Hepatocyte (in vitro differentiated cells): ENCODE measurements at regions not wholly inside any gene's neighbourhood (a gene's known extent, or its start where the extent isn't known, plus 50 kb on each side); places are given as distances from the start of the nearest gene placed in this dataset.
A peak's percentile ranks its signal among the peaks of the same experiment; 100 is the strongest.
"Not testable (repeated sequence)": the region's sequence is repeated elsewhere in the genome, so short reads cannot be mapped to it uniquely, and the experiment has no call there.

Source experiments
- DNase-seq: peaks from one replicate; pipeline ENCODE4 v3.0.0-alpha.2; 2016; ENCODE audit warnings: low spot score
- H2AFZ ChIP-seq: fragments of 200-600 bp; sonication (generic); 2 replicates; pipeline ENCODE4 v1.6.0; 2016; ENCODE audit warnings: antibody characterized with exemption, mild to moderate bottlenecking
- H3K27ac ChIP-seq: fragments of 200-600 bp; sonication (generic); 2 replicates; pipeline ENCODE4 v1.5.1; 2016; ENCODE audit warnings: mild to moderate bottlenecking
- H3K27me3 ChIP-seq: fragments of 200-600 bp; sonication (generic); 2 replicates; pipeline ENCODE4 v1.6.1; 2016
- H3K36me3 ChIP-seq: fragments of 200-600 bp; sonication (generic); replicated peaks from 2 replicates; pipeline ENCODE4 v1.5.1; 2016; ENCODE audit warnings: low read depth; ENCODE audit not compliant: insufficient read depth
- H3K4me1 ChIP-seq: fragments of 200-600 bp; sonication (generic); 2 replicates; pipeline ENCODE4 v1.5.1; 2016; ENCODE audit warnings: mild to moderate bottlenecking, moderate library complexity; ENCODE audit not compliant: insufficient read depth
- H3K4me2 ChIP-seq: fragments of 200-600 bp; sonication (generic); 2 replicates; pipeline ENCODE4 v1.6.0; 2016
- H3K4me3 ChIP-seq: fragments of 200-600 bp; sonication (generic); 2 replicates; pipeline ENCODE4 v1.5.1; 2016; ENCODE audit warnings: mild to moderate bottlenecking
- H3K79me2 ChIP-seq: fragments of 200-600 bp; sonication (generic); 2 replicates; pipeline ENCODE4 v1.6.0; 2017; ENCODE audit warnings: mild to moderate bottlenecking
- H3K9me2 ChIP-seq: fragments of 200-600 bp; sonication (generic); replicated peaks from 2 replicates; pipeline ENCODE4 v1.6.0; 2017; ENCODE audit warnings: mild to moderate bottlenecking; ENCODE audit not compliant: insufficient read depth
- H3K9me3 ChIP-seq: fragments of 200-600 bp; sonication (generic); 2 replicates; pipeline ENCODE4 v1.5.1; 2016; ENCODE audit warnings: low read depth, mild to moderate bottlenecking
- H4K20me1 ChIP-seq: fragments of 200-600 bp; sonication (generic); 2 replicates; pipeline ENCODE4 v1.6.0; 2016; ENCODE audit warnings: mild to moderate bottlenecking; ENCODE audit not compliant: insufficient read depth, poor library complexity, severe bottlenecking
- CTCF ChIP-seq: fragments of 200-600 bp; sonication (generic); IDR thresholded peaks from 2 replicates; pipeline ENCODE4 v1.5.1; 2016; ENCODE audit warnings: antibody characterized with exemption, mild to moderate bottlenecking; ENCODE audit not compliant: poor library complexity
- EZH2 ChIP-seq: fragments of 200-600 bp; sonication (generic); IDR thresholded peaks from 2 replicates; pipeline ENCODE4 v1.6.1; 2016; ENCODE audit warnings: antibody characterized with exemption, mild to moderate bottlenecking, borderline replicate concordance
- EZH2phosphoT487 ChIP-seq: fragments of 200-600 bp; sonication (generic); IDR thresholded peaks from one replicate; pipeline ENCODE4 v1.6.1; 2018; ENCODE audit warnings: antibody characterized with exemption, mild to moderate bottlenecking, low read depth, moderate library complexity; ENCODE audit not compliant: unreplicated experiment, severe bottlenecking
- WGBS: methylation state at CpG from one replicate; pipeline ENCODE4 v1.1.6; 2016; ENCODE audit warnings: low lambda C conversion rate; ENCODE audit errors: missing lambda C conversion rate; 5-methylcytosine and 5-hydroxymethylcytosine counted together

- Histone ChIP-seq H3K36me3 (no peaks in the 10 kb centered on the region), H3K4me1 (peaks cover 6% of the 10 kb centered on the region), H3K4me3 (no peak overlapping the region), H3K27me3 (no peaks in the 10 kb centered on the region), H3K9me2 (no peaks in the 10 kb centered on the region), H4K20me1 (no peaks in the 10 kb centered on the region), H3K79me2 (no peaks in the 10 kb centered on the region), H3K4me2 (no peak overlapping the region), H3K9me3 (no peaks in the 10 kb centered on the region), H3K27ac (no peak overlapping the region), H2AFZ (no peak overlapping the region)
- no peak for DNase-seq
- no peak for TF ChIP-seq EZH2phosphoT487
- TF ChIP-seq CTCF, result no peak
- no peak for TF ChIP-seq EZH2
These were observed 96.4 kb upstream of the ALDH1A1 start for GRCh38 chr9:73049280-73049679.

- TF ChIP-seq CTCF, result no peak
- TF ChIP-seq EZH2phosphoT487, result no peak
- no peak for TF ChIP-seq EZH2
- Histone ChIP-seq H2AFZ (no peak overlapping the region), H3K79me2 (no peaks in the 10 kb centered on the region), H3K27me3 (no peaks in the 10 kb centered on the region), H3K4me1 (peaks cover 6% of the 10 kb centered on the region), H3K9me3 (no peaks in the 10 kb centered on the region), H3K4me3 (no peak overlapping the region), H3K9me2 (no peaks in the 10 kb centered on the region), H3K27ac (no peak overlapping the region), H3K4me2 (no peak overlapping the region), H4K20me1 (no peaks in the 10 kb centered on the region), H3K36me3 (no peaks in the 10 kb centered on the region)
- WGBS, result 83% methylated on average over 1 of the region's 1 CpG
- DNase-seq, result no peak
These were observed 93.9 kb upstream of the ALDH1A1 start for GRCh38 chr9:73046769-73047168.

- H3K4me3 ChIP-seq, H3K9me2 ChIP-seq, H3K4me2 ChIP-seq, H3K27ac ChIP-seq, H4K20me1 ChIP-seq, H3K27me3 ChIP-seq, DNase-seq, H3K79me2 ChIP-seq, H3K4me1 ChIP-seq, H2AFZ ChIP-seq, H3K9me3 ChIP-seq, H3K36me3 ChIP-seq: not testable (repeated sequence)
- WGBS, result 97% methylated on average over 4 of the region's 4 CpGs
These were observed 91.9 kb upstream of the ALDH1A1 start for GRCh38 chr9:73044776-73045175.

GRCh38 chr9:73042155-73042554, 89.3 kb upstream of the ALDH1A1 start:
- Histone ChIP-seq H3K27me3 (no peaks in the 10 kb centered on the region), H3K79me2 (no peaks in the 10 kb centered on the region), H3K9me2 (no peaks in the 10 kb centered on the region), H3K36me3 (no peaks in the 10 kb centered on the region), H2AFZ (no peak overlapping the region), H3K27ac (no peak overlapping the region), H3K9me3 (no peaks in the 10 kb centered on the region), H4K20me1 (no peaks in the 10 kb centered on the region), H3K4me3 (no peak overlapping the region), H3K4me1 (peaks cover 23% of the 10 kb centered on the region), H3K4me2 (no peak overlapping the region)
- peak; percentile 14 for DNase-seq
- TF ChIP-seq EZH2phosphoT487 (no peak), EZH2 (no peak), CTCF (no peak)
- WGBS, result 42% methylated on average over 1 of the region's 1 CpG
